UCSD-AML1 (cell line): ENCODE measurements at regions not wholly inside any gene's neighbourhood (a gene's known extent, or its start where the extent isn't known, plus 50 kb on each side); places are given as distances from the start of the nearest gene placed in this dataset.
"Not testable (repeated sequence)": the region's sequence is repeated elsewhere in the genome, so short reads cannot be mapped to it uniquely, and the experiment has no call there.

Experiments
- DNase-seq: peaks from one replicate; lab custom pipeline; 2025; ENCODE audit not compliant: unreplicated experiment; lab: John Stamatoyannopoulos, UW

GRCh38 chr15:94972314-94972713 lies 741.0 kb downstream of the MCTP2 start:
- no peak for DNase-seq

- no peak for DNase-seq
Observed at GRCh38 chr15:94987085-94987484, 755.7 kb downstream of the MCTP2 start.

GRCh38 chr15:94991718-94992117 lies 760.4 kb downstream of the MCTP2 start:
- DNase-seq: no peak

GRCh38 chr15:95009635-95010034 lies 778.3 kb downstream of the MCTP2 start:
- no peak for DNase-seq

GRCh38 chr15:95013381-95013780 lies 782.0 kb downstream of the MCTP2 start:
- no peak for DNase-seq

GRCh38 chr15:95016511-95017229 lies 785.3 kb downstream of the MCTP2 start:
- no peak for DNase-seq

GRCh38 chr15:95017666-95018328 lies 786.4 kb downstream of the MCTP2 start:
- DNase-seq: no peak

GRCh38 chr15:95018888-95019545 lies 787.7 kb downstream of the MCTP2 start:
- peak; percentile 14 for DNase-seq

GRCh38 chr15:95019907-95020306 lies 788.5 kb downstream of the MCTP2 start:
- DNase-seq: no peak

- DNase-seq: no peak
Observed at GRCh38 chr15:95021816-95022215, 790.5 kb downstream of the MCTP2 start.

GRCh38 chr15:95024351-95024750 lies 793.0 kb downstream of the MCTP2 start:
- DNase-seq: no peak

GRCh38 chr15:95025924-95026728 lies 794.8 kb downstream of the MCTP2 start:
- DNase-seq: peak; percentile 50

- DNase-seq: no peak
Observed at GRCh38 chr15:95027981-95028380, 796.6 kb downstream of the MCTP2 start.

- DNase-seq: no peak
Observed at GRCh38 chr15:95032156-95032555, 800.8 kb downstream of the MCTP2 start.

- DNase-seq: no peak
Observed at GRCh38 chr15:95035106-95035505, 803.7 kb downstream of the MCTP2 start.

- DNase-seq: no peak
Observed at GRCh38 chr15:95041297-95041696, 809.9 kb downstream of the MCTP2 start.

GRCh38 chr15:95043236-95043932 lies 812.0 kb downstream of the MCTP2 start:
- DNase-seq: not testable (repeated sequence)

- DNase-seq: no peak
Observed at GRCh38 chr15:95043933-95044313, 812.6 kb downstream of the MCTP2 start.

- DNase-seq: no peak
Observed at GRCh38 chr15:95044745-95045417, 813.5 kb downstream of the MCTP2 start.

GRCh38 chr15:95051861-95052260 lies 820.5 kb downstream of the MCTP2 start:
- DNase-seq: no peak
